Right lobe of liver (tissue), 6 donors: ENCODE measurements at regions not wholly inside any gene's neighbourhood (a gene's known extent, or its start where the extent isn't known, plus 50 kb on each side); places are given as distances from the start of the nearest gene placed in this dataset.

Experiments used
- ATAC-seq, 4 donors: fragments of 200-7000 bp; cut with Tn5 transposase; one replicate each; pipeline ENCODE4 v1.9.1; 2020; ENCODE audit warnings: mild to moderate bottlenecking in 4 of 4, moderate library complexity in 4 of 4
- DNase-seq, 3 donors: peaks; one replicate each; pipeline ENCODE4 v3.0.0-alpha.2; 2020
- H3K27ac ChIP-seq, 3 donors: fragments of 200-600 bp; one replicate each; pipeline ENCODE4 v1.8.0; 2022
- H3K27me3 ChIP-seq, 2 donors: fragments of 200-600 bp; one replicate each; pipeline ENCODE4 v1.8.0; 2022
- H3K36me3 ChIP-seq, 4 donors: fragments of 200-600 bp; sonication (generic) in 1 of 4; one replicate each; pipeline versions ENCODE4 v1.5.1 to v1.8.0; 2017 to 2022; ENCODE audit warnings: control low read depth in 1 of 4
- H3K4me1 ChIP-seq, 4 donors: fragments of 200-600 bp; sonication (generic) in 1 of 4; one replicate each; pipeline versions ENCODE4 v1.5.1 to v1.8.0; 2017 to 2022; ENCODE audit warnings: control low read depth in 1 of 4
- H3K4me3 ChIP-seq, 3 donors: fragments of 200-600 bp; one replicate each; pipeline ENCODE4 v1.8.0; 2022
- H3K9me3 ChIP-seq, 4 donors: fragments of 200-600 bp; sonication (generic) in 1 of 4; one replicate each; pipeline versions ENCODE4 v1.5.1 to v1.8.0; 2017 to 2022; ENCODE audit warnings: control low read depth in 1 of 4
- CTCF ChIP-seq, 4 donors: fragments of 200-600 bp in 3 of 4; fragments of 450-650 bp in 1 of 4; IDR thresholded peaks; one replicate each; pipeline versions ENCODE4 v1.5.1 to v1.8.0; 2016 to 2022; ENCODE audit warnings: antibody characterized with exemption in 4 of 4, mild to moderate bottlenecking in 2 of 4
- POLR2A ChIP-seq: fragments of 450-650 bp; IDR thresholded peaks from one replicate; pipeline ENCODE4 v1.6.1; 2017; ENCODE audit warnings: antibody characterized with exemption, mild to moderate bottlenecking
- WGBS: methylation state at CpG from one replicate; pipeline ENCODE4 v1.1.6; 2018; ENCODE audit warnings: low coverage, low lambda C conversion rate; ENCODE audit not compliant: insufficient coverage; ENCODE audit errors: missing lambda C conversion rate; 5-methylcytosine and 5-hydroxymethylcytosine counted together
- intact Hi-C, 2 donors: fragments of 100-400 bp; cut with DNase I; formaldehyde crosslinking; loops; one replicate each; pipeline versions ENCODE4 v1.11.2 to v1.14.1; 2022
- donor health status: DM: no; HTN: yes; CAD: no.
- donor health status: DM: no; HTN: no; CAD: no.
- donor health status: DM: no; HTN: no; CAD: no.
- donor health status: DM: no; HTN: yes; CAD: no.
- donor health status: DM: no; HTN: yes; CAD: no.

GRCh38 chr18:56067969-56068671 is 480.1 kb upstream of the TCF4 start:
- peaks cover 0 to 3% (median 0%) of the 10 kb centered on the region in 4 donors for H3K4me1 ChIP-seq
- no peak overlapping the region for H3K27ac ChIP-seq
- WGBS = no CpG with 5 or more reads among the region's 2 CpGs
- no peak for TF ChIP-seq POLR2A
- no peak for TF ChIP-seq CTCF (IDR thresholded peaks at IDR 0.05)
- H3K9me3 ChIP-seq = no peaks in the 10 kb centered on the region
- H3K27me3 ChIP-seq = no peaks in the 10 kb centered on the region
- ATAC-seq = no peak
- no peaks in the 10 kb centered on the region for H3K36me3 ChIP-seq
- H3K4me3 ChIP-seq = no peak overlapping the region
- no peak for DNase-seq
- intact Hi-C loops = no loop called here

GRCh38 chr18:56067214-56067894 is 479.4 kb upstream of the TCF4 start:
- 75% methylated on average over 7 of the region's 7 CpGs for WGBS
- Histone ChIP-seq H3K36me3 (no peaks in the 10 kb centered on the region), H3K4me1 (peaks cover 0 to 6% (median 0%) of the 10 kb centered on the region in 4 donors), H3K27ac (no peak overlapping the region), H3K27me3 (no peaks in the 10 kb centered on the region), H3K9me3 (no peaks in the 10 kb centered on the region), H3K4me3 (no peak overlapping the region)
- intact Hi-C loops = no loop called here
- ATAC-seq (no peak), DNase-seq (no peak)
- TF ChIP-seq POLR2A (no peak), CTCF (IDR thresholded peaks at IDR 0.05) (no peak)

- no peak for DNase-seq
- peaks cover 0 to 6% (median 0%) of the 10 kb centered on the region in 4 donors for H3K4me1 ChIP-seq
- intact Hi-C loops = no loop called here
- no peaks in the 10 kb centered on the region for H3K36me3 ChIP-seq
- TF ChIP-seq POLR2A = no peak
- TF ChIP-seq CTCF (IDR thresholded peaks at IDR 0.05) = no peak
- H3K4me3 ChIP-seq = no peak overlapping the region
- H3K27ac ChIP-seq = no peak overlapping the region
- 34% methylated on average over 2 of the region's 2 CpGs for WGBS
- no peak for ATAC-seq
- H3K27me3 ChIP-seq = no peaks in the 10 kb centered on the region
- H3K9me3 ChIP-seq = no peaks in the 10 kb centered on the region
Observed at GRCh38 chr18:56066524-56067213, 478.7 kb upstream of the TCF4 start.

- H3K4me1 ChIP-seq = peaks cover 0 to 6% (median 0%) of the 10 kb centered on the region in 4 donors
- 90% methylated on average over 3 of the region's 3 CpGs for WGBS
- no peak for ATAC-seq
Observed at GRCh38 chr18:56065086-56065485, 477.1 kb upstream of the TCF4 start.

More at GRCh38 chr18:56065086-56065485, 477.1 kb upstream of the TCF4 start:
- Histone ChIP-seq H3K36me3 (no peaks in the 10 kb centered on the region), H3K4me3 (no peak overlapping the region), H3K9me3 (no peaks in the 10 kb centered on the region), H3K27ac (no peak overlapping the region), H3K27me3 (no peaks in the 10 kb centered on the region)
- DNase-seq = no peak
- TF ChIP-seq CTCF (IDR thresholded peaks at IDR 0.05) (no peak), POLR2A (no peak)
- intact Hi-C loops = no loop called here
